ENCODE measurements at regions not wholly inside any gene's neighbourhood (a gene's known extent, or its start where the extent isn't known, plus 50 kb on each side); places are given as distances from the start of the nearest gene placed in this dataset.

DNA sequence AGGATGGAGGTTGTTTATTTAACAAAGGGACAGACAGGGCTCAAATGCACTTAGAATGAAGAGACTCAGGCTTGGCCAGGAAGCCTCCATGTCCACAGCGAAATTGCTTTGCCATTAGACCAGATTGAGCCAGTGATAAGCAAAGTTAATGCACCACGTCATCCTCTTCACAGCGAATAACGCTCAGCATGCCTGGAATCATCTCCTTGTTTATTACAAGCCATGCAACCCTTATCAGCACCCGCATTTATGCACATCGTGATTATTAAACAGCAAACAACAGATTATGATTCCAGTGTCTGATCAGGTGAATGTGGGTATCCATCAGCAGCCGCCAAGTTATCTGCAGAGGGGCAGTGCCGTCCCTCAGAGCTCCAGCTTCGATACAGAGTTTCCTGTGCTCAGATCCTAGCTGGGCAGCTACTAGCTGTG lies 175.0 kb upstream of the TMEM132C start:
- Mint-ChIP-seq H3K27me3 (no peaks in the 10 kb centered on the region), H3K27ac (no peak overlapping the region), H3K9me3 (ENCODE audit: insufficient read depth) (peaks cover 2% of the 10 kb centered on the region), H3K4me3 (no peak overlapping the region), H3K4me1 (no peaks in the 10 kb centered on the region)
- 69% methylated on average over 9 of the region's 9 CpGs for WGBS (ENCODE audit: insufficient coverage)
- TF ChIP-seq, protein P1, sequence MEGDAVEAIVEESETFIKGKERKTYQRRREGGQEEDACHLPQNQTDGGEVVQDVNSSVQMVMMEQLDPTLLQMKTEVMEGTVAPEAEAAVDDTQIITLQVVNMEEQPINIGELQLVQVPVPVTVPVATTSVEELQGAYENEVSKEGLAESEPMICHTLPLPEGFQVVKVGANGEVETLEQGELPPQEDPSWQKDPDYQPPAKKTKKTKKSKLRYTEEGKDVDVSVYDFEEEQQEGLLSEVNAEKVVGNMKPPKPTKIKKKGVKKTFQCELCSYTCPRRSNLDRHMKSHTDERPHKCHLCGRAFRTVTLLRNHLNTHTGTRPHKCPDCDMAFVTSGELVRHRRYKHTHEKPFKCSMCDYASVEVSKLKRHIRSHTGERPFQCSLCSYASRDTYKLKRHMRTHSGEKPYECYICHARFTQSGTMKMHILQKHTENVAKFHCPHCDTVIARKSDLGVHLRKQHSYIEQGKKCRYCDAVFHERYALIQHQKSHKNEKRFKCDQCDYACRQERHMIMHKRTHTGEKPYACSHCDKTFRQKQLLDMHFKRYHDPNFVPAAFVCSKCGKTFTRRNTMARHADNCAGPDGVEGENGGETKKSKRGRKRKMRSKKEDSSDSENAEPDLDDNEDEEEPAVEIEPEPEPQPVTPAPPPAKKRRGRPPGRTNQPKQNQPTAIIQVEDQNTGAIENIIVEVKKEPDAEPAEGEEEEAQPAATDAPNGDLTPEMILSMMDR (IDR thresholded peaks at IDR 0.05), result no peak
- TF ChIP-seq EZH2 (IDR thresholded peaks at IDR 0.05; ENCODE audit: borderline replicate concordance, insufficient read depth, low read depth, low read length, poor library complexity, severe bottlenecking), result no peak
- ATAC-seq (ENCODE audit: low read depth) (no peak), DNase-seq (no peak)
- POLR2A ChIA-PET, result no interaction called here
- H3K27ac ChIP-seq (ENCODE audit: low read length in 2 of 2), result no peak overlapping the region
- no peak overlapping the region for H3K9ac ChIP-seq (ENCODE audit: low read length)
- H2AFZ ChIP-seq (ENCODE audit: insufficient read depth, low read depth, low read length, poor library complexity, severe bottlenecking), result no peak overlapping the region
- intact Hi-C loops (cut with micrococcal nuclease), result no loop called here
- H3K9me3 ChIP-seq (ENCODE audit: control extremely low read depth in 1 of 3, control insufficient read depth in 2 of 3, insufficient read depth in 1 of 3, low read length in 2 of 3), result peaks cover 0 to 9% (median 0%) of the 10 kb centered on the region in 3 donors
- H3K4me2 ChIP-seq (replicated peaks; ENCODE audit: low read depth, low read length, poor library complexity, severe bottlenecking), result no peak overlapping the region
- H3K79me2 ChIP-seq (ENCODE audit: control insufficient read depth, insufficient read depth, low read length), result no peaks in the 10 kb centered on the region
- H3K27me3 ChIP-seq (replicated peaks in 1 of 4; ENCODE audit: control extremely low read depth in 1 of 4, control insufficient read depth in 3 of 4, insufficient read depth in 4 of 4, low read length in 3 of 4), result no peaks in the 10 kb centered on the region
- CTCF ChIA-PET, result no interaction called here
- H3K4me3 ChIP-seq (ENCODE audit: control extremely low read depth in 1 of 5, extremely low read depth in 1 of 5, insufficient read depth in 1 of 5, low read depth in 2 of 5, low read length in 4 of 5), result no peak overlapping the region
- no peaks in the 10 kb centered on the region for H3K4me1 ChIP-seq (ENCODE audit: control insufficient read depth in 2 of 2, insufficient read depth in 2 of 2, low read length in 2 of 2)
- H4K20me1 ChIP-seq (ENCODE audit: control insufficient read depth, insufficient read depth, low read length, poor library complexity, severe bottlenecking), result no peaks in the 10 kb centered on the region
- no peaks in the 10 kb centered on the region for H3K36me3 ChIP-seq (replicated peaks in 1 of 2; ENCODE audit: control extremely low read depth in 1 of 2, control insufficient read depth in 1 of 2, extremely low read depth in 1 of 2, insufficient read depth in 2 of 2, low read length in 1 of 2)

DNA sequence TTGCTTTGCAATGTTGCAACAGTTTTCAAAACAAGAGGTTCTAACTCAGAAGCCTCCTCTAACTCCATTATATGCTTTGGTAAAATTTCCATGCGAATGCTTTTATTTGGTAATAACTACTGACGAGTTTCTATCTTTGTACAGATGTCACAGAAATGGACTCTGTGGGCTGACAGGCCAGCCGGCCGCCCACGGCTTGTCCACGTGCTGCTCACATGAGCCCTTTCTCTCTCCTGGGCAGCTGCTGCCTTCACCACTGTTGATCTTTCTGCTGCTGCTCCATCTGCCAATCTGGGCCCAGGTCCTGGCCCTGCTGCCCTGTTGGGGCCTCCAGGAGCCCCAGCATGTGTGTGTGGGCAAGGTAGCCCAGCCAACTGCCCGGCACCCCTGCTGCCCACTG lies 168.2 kb upstream of the TMEM132C start:
- Mint-ChIP-seq H3K27me3 (no peaks in the 10 kb centered on the region), H3K27ac (no peak overlapping the region), H3K9me3 (ENCODE audit: insufficient read depth) (peaks cover 5% of the 10 kb centered on the region), H3K4me3 (no peak overlapping the region), H3K4me1 (no peaks in the 10 kb centered on the region)
- H3K9me3 ChIP-seq (ENCODE audit: control extremely low read depth in 1 of 3, control insufficient read depth in 2 of 3, insufficient read depth in 1 of 3, low read length in 2 of 3), result peaks cover 0 to 19% (median 0%) of the 10 kb centered on the region in 3 donors
- no peaks in the 10 kb centered on the region for H3K4me1 ChIP-seq (ENCODE audit: control insufficient read depth in 2 of 2, insufficient read depth in 2 of 2, low read length in 2 of 2)
- 83% methylated on average over 7 of the region's 7 CpGs for WGBS (ENCODE audit: insufficient coverage)
- H3K4me3 ChIP-seq (ENCODE audit: control extremely low read depth in 1 of 5, extremely low read depth in 1 of 5, insufficient read depth in 1 of 5, low read depth in 2 of 5, low read length in 4 of 5), result no peak overlapping the region
- DNase-seq (no peak), ATAC-seq (ENCODE audit: low read depth) (no peak)
- H3K36me3 ChIP-seq (replicated peaks in 1 of 2; ENCODE audit: control extremely low read depth in 1 of 2, control insufficient read depth in 1 of 2, extremely low read depth in 1 of 2, insufficient read depth in 2 of 2, low read length in 1 of 2), result no peaks in the 10 kb centered on the region
- H3K79me2 ChIP-seq (ENCODE audit: control insufficient read depth, insufficient read depth, low read length), result no peaks in the 10 kb centered on the region
- H2AFZ ChIP-seq (ENCODE audit: insufficient read depth, low read depth, low read length, poor library complexity, severe bottlenecking), result no peak overlapping the region
- no peak overlapping the region for H3K4me2 ChIP-seq (replicated peaks; ENCODE audit: low read depth, low read length, poor library complexity, severe bottlenecking)
- ChIA-PET POLR2A (no interaction called here), CTCF (no interaction called here)
- no peak for TF ChIP-seq EZH2 (IDR thresholded peaks at IDR 0.05; ENCODE audit: borderline replicate concordance, insufficient read depth, low read depth, low read length, poor library complexity, severe bottlenecking)
- TF ChIP-seq, protein P1 (IDR thresholded peaks at IDR 0.05), result no peak
- no peak overlapping the region for H3K27ac ChIP-seq (ENCODE audit: low read length in 2 of 2)
- intact Hi-C loops (cut with micrococcal nuclease), result no loop called here
- no peak overlapping the region for H3K9ac ChIP-seq (ENCODE audit: low read length)
- H3K27me3 ChIP-seq (replicated peaks in 1 of 4; ENCODE audit: control extremely low read depth in 1 of 4, control insufficient read depth in 3 of 4, insufficient read depth in 4 of 4, low read length in 3 of 4), result no peaks in the 10 kb centered on the region
- no peaks in the 10 kb centered on the region for H4K20me1 ChIP-seq (ENCODE audit: control insufficient read depth, insufficient read depth, low read length, poor library complexity, severe bottlenecking)

Measured in B cell (primary cell).